HG03097 (cell line): ENCODE measurements at regions not wholly inside any gene's neighbourhood (a gene's known extent, or its start where the extent isn't known, plus 50 kb on each side); places are given as distances from the start of the nearest gene placed in this dataset.
"Not testable (repeated sequence)": the region's sequence is repeated elsewhere in the genome, so short reads cannot be mapped to it uniquely, and the experiment has no call there.

Experiments
- ATAC-seq: cut with Tn5 transposase; IDR thresholded peaks from one replicate; pipeline ENCODE4 v1.9.1; 2021; ENCODE audit not compliant: unreplicated experiment, low FRiP score

DNA sequence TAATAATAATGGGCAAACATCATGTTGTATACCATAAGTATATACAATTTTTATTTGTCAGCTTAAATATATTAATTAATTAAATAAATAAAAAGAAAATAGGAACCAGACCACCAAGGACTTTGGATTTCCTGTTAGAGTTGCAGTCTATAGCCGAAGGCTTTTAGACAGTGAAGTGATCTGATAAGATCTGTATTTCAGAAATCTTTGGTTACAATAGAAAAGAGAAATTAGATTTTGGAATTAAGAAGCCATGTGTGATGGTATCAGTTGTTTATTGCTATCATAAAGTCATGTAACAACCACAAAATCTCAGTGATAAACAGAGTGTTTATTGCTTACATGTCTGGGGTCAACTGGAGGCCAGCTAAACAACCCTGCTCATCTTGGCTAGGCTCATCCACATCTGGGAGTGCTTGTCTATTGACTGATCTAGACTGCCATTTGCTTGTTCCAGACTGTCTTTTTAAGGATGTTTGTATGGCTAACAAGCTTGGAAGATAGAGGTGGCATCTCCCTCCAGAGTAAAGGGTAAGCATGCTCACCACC, 142.1 kb upstream of the USP9X start:
- ATAC-seq = no peak

DNA sequence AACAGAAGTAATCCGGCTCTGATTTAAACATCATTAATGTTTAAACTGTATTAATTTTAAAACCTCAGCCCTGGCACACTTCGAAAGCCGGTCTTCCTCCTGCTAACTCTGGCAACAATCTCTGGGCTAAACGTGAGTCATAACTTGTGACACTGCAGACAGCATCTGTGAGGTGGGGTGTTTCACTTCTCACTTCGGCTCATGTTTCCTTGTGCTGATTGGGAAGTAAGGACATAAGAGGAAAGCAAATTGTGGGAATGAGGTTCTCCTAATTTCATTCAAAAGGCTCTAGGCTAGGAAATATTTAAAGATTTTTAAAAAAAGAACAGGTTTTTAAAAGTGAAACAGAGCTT, 139.9 kb upstream of the USP9X start:
- ATAC-seq = no peak

DNA sequence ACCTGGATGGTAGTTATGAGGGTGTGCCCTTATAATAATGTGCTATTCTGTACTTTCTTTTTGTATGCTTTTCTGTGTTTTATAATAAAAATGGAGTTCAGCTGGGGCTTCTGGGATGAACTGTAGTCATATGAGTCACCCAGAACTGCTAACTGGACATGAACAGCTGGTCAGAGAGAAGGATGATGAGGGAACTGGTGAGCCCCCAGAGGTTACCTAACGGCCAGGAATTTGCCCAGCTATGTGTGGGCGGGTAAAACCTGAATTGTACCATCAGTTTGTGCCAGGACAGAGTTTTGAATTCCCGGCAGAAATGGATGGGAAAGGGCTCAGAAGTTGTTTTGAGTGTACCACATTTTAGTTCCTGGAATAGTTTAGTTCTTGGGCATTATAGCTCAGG, 138.0 kb upstream of the USP9X start:
- no peak for ATAC-seq

- no peak for ATAC-seq
Measured at GRCh38 chrX:40949071-40949470, 136.2 kb upstream of the USP9X start.

- ATAC-seq = no peak
Measured at GRCh38 chrX:40950546-40950945, 134.7 kb upstream of the USP9X start.

GRCh38 chrX:40951407-40951806, 133.8 kb upstream of the USP9X start:
- not testable (repeated sequence) for ATAC-seq

GRCh38 chrX:40952855-40953254, 132.4 kb upstream of the USP9X start:
- ATAC-seq = no peak

GRCh38 chrX:40953369-40953768, 131.9 kb upstream of the USP9X start:
- ATAC-seq = no peak

DNA sequence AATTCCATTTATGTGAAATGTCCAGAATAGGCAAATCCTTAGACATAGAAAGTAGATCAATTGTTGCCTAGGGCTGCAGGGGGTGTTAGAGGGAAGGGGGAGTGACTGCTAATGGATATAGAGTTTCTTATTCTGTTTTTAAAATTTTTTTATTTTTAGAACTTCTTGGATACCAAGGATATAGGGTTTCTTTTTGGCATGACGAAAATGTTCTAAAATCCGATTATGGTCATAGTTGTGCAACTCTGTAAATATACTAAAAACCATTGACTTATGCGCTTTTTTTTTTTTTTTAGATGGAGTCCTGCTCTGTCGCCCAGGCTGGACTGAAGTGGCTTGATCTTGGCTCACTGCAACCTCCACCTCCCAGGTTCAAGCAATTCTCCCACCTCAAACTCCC, 125.2 kb upstream of the USP9X start:
- ATAC-seq = no peak

- ATAC-seq = no peak
Measured at GRCh38 chrX:40962793-40963407, 122.3 kb upstream of the USP9X start.

DNA sequence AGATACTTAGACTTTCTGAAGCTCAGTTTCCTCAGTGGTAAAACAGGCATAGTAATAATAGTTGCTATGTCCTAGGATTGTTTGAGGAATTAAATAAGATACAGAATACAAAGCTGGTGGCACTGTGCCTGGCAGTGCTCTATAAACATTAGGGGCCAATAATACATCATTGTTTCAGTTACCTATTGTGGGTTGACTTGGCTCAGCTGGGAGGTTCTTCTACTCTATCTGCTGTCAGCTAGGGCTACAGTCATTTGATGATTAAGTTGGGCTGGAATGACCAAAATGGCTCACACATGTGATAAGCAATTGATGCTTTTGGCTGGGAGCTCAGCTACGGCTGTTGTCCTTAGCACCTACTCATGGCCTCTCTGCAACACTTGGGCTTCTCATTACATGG, 121.2 kb upstream of the USP9X start:
- no peak for ATAC-seq

DNA sequence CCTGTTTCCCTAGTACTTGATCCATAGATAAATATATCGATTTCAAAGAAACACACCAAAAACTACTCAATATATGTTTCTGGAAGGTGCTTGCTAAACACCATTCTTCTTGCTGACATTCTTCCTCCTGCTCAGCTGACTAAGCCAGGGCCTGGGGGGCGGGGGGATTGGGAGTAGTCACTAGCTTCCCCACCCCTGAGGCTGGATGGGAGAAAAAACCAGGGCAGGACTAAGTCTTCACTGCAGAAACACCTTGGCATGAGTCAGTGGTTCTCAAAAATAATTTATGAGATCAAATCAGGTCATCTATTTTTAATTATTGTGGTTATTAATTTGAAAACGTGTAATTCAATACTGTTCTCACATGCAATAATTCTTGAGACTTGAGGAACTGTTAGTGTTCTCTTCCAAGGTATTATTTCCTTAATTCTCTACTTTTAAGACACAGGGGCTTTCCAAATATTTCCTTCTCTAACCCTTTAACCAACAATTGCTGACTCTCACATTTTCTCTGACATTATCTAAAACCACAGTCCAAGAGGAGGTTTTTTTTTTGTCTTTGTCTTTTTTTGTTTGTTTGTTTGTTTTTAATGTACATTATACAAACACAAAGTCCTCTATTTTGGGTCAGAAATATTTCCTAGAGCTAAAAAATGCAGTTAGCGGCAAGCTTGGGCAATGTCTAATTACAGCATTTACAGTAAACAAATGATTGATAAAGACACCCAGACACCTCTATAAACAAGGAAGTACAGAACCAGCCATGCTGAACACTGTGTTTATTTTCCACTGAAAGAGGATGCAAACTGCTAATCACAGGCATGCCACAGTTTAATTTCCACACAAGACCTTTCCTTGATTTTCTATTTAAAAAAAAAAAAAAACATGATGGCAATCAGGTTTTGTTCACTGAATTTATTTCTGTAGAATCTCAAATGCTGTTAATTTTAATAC, 120.3 kb upstream of the USP9X start:
- no peak for ATAC-seq

DNA sequence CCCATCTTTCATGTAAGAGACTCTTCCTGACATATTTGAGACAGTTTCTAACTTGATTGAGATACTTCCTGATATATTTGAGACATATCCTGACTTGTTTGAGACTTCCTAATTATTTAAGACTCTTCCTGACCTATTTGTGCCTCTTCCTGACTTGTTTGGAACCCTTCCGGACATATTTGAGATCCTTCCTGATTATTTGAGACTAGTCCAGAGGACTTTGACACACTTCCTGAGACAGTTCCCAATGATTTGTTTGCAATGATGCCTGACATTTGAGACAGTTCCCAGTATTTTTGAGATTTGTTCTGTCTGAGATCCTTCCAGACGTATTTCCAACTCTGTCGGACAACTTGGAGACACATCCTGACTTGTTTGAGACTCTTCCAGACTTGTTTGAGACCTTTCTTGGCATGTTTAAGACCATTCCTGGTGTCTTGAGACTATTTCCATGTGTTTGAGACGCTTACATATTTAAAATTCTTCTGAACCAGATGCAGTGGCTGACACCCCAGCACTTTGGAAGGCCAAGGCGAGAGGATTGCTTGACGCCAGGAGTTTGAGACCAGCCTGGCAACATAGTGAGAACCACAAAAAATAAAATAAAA, 118.9 kb upstream of the USP9X start:
- ATAC-seq = no peak

DNA sequence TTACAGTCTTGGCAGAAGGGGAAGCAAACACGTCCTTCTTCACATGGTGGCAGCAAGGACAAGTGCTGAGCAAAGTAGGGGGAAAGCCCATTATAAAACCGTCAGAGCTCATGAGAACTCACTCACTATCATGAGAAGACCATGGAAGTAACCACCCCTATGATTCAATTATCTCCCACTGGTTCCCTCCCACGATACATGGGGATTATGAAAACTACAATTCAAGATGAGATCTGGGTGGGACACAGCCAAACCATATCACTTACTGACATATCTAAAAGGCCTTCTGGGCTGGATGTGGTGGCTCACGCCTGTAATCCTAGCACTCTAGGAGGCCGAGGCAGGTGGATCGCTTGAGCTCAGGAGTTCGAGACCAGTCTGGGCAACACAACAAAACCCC, 117.1 kb upstream of the USP9X start:
- ATAC-seq = no peak

GRCh38 chrX:40971736-40972135, 113.5 kb upstream of the USP9X start:
- no peak for ATAC-seq

- ATAC-seq = no peak
Measured at GRCh38 chrX:40973619-40974018, 111.6 kb upstream of the USP9X start.

GRCh38 chrX:40975951-40976350, 109.3 kb upstream of the USP9X start:
- ATAC-seq = no peak

DNA sequence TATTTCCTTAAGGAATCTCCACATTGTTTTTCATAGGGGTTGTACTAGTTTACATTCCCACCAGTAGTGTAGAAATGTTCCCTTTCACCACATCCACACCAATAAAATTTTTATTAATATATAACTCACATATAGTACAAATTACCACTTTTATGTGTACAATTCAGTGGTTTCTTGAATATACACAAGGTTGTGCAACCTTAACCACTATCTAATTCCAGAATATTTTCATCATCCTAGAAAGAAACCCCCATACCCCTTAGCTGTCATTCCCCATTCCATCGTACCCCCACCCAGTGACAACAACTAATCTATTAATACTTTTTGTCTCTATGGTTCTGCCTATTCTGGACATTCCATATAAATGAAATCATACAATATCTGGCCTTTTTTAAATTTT, 108.3 kb upstream of the USP9X start:
- ATAC-seq = no peak

- ATAC-seq = no peak
Measured at GRCh38 chrX:40984962-40985361, 100.3 kb upstream of the USP9X start.

DNA sequence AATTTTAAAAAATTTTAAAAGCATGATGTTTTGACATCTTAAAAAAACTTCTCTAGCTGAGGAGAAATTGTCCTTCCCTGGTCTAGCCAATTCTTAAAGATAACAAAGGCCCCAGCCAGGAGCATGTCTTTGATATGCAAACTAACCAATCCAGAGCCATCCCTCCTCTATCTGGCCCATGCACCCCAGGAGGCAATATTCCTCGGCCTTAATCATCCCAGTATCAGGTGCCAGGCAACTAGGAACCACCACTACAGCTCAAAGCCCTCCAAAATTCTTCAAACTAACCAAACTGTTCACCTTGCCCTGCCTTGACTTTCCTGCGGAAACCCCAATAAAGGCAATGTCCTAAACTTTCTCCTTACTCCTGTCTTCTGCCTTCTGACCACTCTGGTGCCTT, 97.8 kb upstream of the USP9X start:
- ATAC-seq = no peak

GRCh38 chrX:40988100-40988499, 97.1 kb upstream of the USP9X start:
- no peak for ATAC-seq
